Panc1 (cell line): ENCODE measurements at regions not wholly inside any gene's neighbourhood (a gene's known extent, or its start where the extent isn't known, plus 50 kb on each side); places are given as distances from the start of the nearest gene placed in this dataset.

Experiments
- ATAC-seq: fragments of 200-7000 bp; cut with Tn5 transposase; 2 replicates; pipeline ENCODE4 v1.9.1; 2020; ENCODE audit warnings: mild to moderate bottlenecking, moderate library complexity
- BruUV-seq: library from RNA; stranded (reverse); fragments of 400-500 nt; replicated peaks from 2 replicates; lab custom pipeline; 2021; lab: Mats Ljungman, UMichigan
- CTCF ChIA-PET: fragments of 300-600 bp; sonication (Branson Sonifier 250); formaldehyde crosslinking; loops from one replicate; lab custom pipeline; 2022; ENCODE audit warnings: antibody characterized with exemption; lab: Charles Lee
- POLR2A ChIA-PET: fragments of 300-600 bp; sonication (Branson Sonifier 250); formaldehyde crosslinking; loops from one replicate; lab custom pipeline; 2022; ENCODE audit warnings: antibody characterized with exemption; lab: Charles Lee
- DNase-seq: peaks from one replicate; pipeline ENCODE4 v3.0.0-alpha.2; 2010; ENCODE audit warnings: low read depth, low spot score
- H3K27ac ChIP-seq: 2 replicates; pipeline ENCODE4 v1.5.1; 2011; ENCODE audit warnings: mild to moderate bottlenecking, low read length, inconsistent platforms
- H3K27me3 ChIP-seq: fragments of 200-500 bp; sonication (Bioruptor generic); 2 replicates; pipeline ENCODE4 v1.6.0; 2014; ENCODE audit warnings: low read length, inconsistent platforms; ENCODE audit not compliant: control insufficient read depth, insufficient read depth
- H3K36me3 ChIP-seq: fragments of 200-500 bp; sonication (Bioruptor generic); 2 replicates; pipeline ENCODE4 v1.5.1; 2014; ENCODE audit warnings: inconsistent platforms, mild to moderate bottlenecking, low read length, moderate library complexity; ENCODE audit not compliant: control insufficient read depth, insufficient read depth
- H3K4me1 ChIP-seq: 2 replicates; pipeline ENCODE4 v1.5.1; 2011; ENCODE audit warnings: inconsistent platforms, mild to moderate bottlenecking, low read length, moderate library complexity; ENCODE audit not compliant: control insufficient read depth, insufficient read depth
- H3K4me3 ChIP-seq, 2 experiments: 2 replicates each; pipeline ENCODE4 v1.5.1; 2011 to 2012; ENCODE audit warnings: low read depth in 2 of 2, low read length in 2 of 2, mild to moderate bottlenecking in 2 of 2, inconsistent platforms in 1 of 2, moderate library complexity in 1 of 2
- H3K9me3 ChIP-seq: fragments of 200-500 bp; sonication (Bioruptor generic); 2 replicates; pipeline ENCODE4 v1.5.1; 2014; ENCODE audit warnings: low read depth, mild to moderate bottlenecking, inconsistent platforms, low read length, moderate library complexity; ENCODE audit not compliant: control insufficient read depth, insufficient read depth
- CTCF ChIP-seq: fragments of 450-650 bp; IDR thresholded peaks from 2 replicates; pipeline ENCODE4 v1.5.1; 2017; ENCODE audit warnings: mild to moderate bottlenecking
- POLR2AphosphoS5 ChIP-seq: IDR thresholded peaks from 2 replicates; pipeline ENCODE4 v1.6.1; 2012; ENCODE audit warnings: mild to moderate bottlenecking, low read depth, low read length, moderate library complexity
- REST ChIP-seq, 2 experiments: IDR thresholded peaks; 2 replicates each; pipeline ENCODE4 v1.6.1; 2011 to 2012; ENCODE audit warnings: low read depth in 2 of 2, control low read depth in 1 of 2, low read length in 1 of 2, mild to moderate bottlenecking in 1 of 2, moderate library complexity in 1 of 2; ENCODE audit not compliant: insufficient read depth in 1 of 2
- SIN3A ChIP-seq: IDR thresholded peaks from 2 replicates; pipeline ENCODE4 v1.6.1; 2012; ENCODE audit warnings: low read depth, mild to moderate bottlenecking, low read length, moderate library complexity, borderline replicate concordance; ENCODE audit not compliant: insufficient read depth
- TCF7L2 ChIP-seq: IDR thresholded peaks from 2 replicates; pipeline ENCODE4 v1.6.1; 2011; ENCODE audit warnings: mild to moderate bottlenecking, low read depth, low read length, inconsistent platforms
- in situ Hi-C: cut with HindIII; loops from 2 replicates; pipeline ENCODE4 v1.10.0; 2016; ENCODE audit warnings: low sequenced_read_pairs, low pct_unique_long_range_greater_than_20kb
- intact Hi-C: fragments of 100-400 bp; cut with micrococcal nuclease; formaldehyde crosslinking; loops from one replicate; pipeline ENCODE4 v1.10.0; 2022; ENCODE audit not compliant: unreplicated experiment

DNA sequence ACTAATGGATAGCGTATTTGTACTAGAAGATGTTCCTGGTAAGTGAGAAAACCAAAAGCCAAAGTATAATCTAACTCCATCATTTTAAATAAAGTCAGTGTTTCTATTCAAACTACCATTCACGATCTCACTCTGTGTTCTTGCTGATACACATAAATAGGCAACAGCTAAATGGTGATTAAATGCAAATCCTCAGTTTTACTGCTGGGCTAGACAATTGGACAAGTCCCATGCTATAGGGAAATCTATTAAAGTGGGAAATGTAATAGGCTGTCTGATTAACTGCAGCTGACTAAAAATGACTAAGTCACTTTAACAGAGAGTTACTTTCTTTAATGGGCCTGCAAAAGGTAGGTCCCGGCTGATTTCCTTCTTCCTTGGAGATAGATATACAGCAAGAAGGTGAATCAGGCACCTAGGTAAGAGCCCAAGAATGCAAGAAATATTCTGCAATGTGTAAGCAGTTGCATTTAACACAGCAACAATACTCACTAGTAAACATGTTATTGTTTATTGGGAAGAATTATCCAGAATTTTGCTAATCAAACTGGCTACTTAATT is 298.4 kb downstream of the SLITRK6 start:
- ATAC-seq: no peak
- Histone ChIP-seq H3K4me1 (no peaks in the 10 kb centered on the region), H3K27me3 (no peaks in the 10 kb centered on the region), H3K27ac (no peak overlapping the region), H3K4me3 (no peak overlapping the region), H3K9me3 (no peaks in the 10 kb centered on the region), H3K36me3 (no peaks in the 10 kb centered on the region)
- TF ChIP-seq REST (IDR thresholded peaks at IDR 0.05; ENCODE audit: insufficient read depth in 1 of 2, low read depth in 2 of 2, low read length in 1 of 2) (no peak), POLR2AphosphoS5 (no peak), CTCF (no peak), TCF7L2 (no peak), SIN3A (no peak)
- ChIA-PET POLR2A (no interaction called here), CTCF (no interaction called here)
- BruUV-seq: no TSS peak
- in situ Hi-C loops: no loop called here
- DNase-seq: no peak
- intact Hi-C loops: loop anchor here (10.0 kb wide), 1 partner anchor 304 kb away; no protein-coding TSS in a partner anchor

DNA sequence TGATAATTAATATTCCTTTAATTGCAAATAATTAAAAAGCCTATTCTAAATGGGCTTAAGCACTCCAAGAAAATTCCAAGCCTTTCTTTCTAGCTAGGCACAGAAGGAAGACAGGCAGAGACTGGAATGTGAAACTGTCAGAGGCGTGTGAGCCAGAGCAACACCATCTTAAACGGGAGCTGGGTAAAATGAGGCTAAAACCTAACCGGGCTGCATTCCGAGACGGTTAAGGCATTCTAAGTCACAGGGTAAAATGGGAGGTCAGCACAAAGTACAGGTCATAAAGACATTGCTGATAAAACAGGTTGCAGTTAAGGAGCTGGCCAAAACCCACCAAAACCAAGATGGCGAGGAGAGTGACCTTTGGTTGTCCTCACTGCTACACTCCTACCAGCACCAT is 300.4 kb downstream of the SLITRK6 start:
- ATAC-seq (no peak), DNase-seq (no peak)
- no peak for TF ChIP-seq TCF7L2
- TF ChIP-seq SIN3A: no peak
- TF ChIP-seq POLR2AphosphoS5: no peak
- no peak for TF ChIP-seq CTCF
- TF ChIP-seq REST (IDR thresholded peaks at IDR 0.05; ENCODE audit: insufficient read depth in 1 of 2, low read depth in 2 of 2, low read length in 1 of 2): no peak
- ChIA-PET POLR2A (no interaction called here), CTCF (no interaction called here)
- no peaks in the 10 kb centered on the region for H3K27me3 ChIP-seq
- H3K9me3 ChIP-seq: no peaks in the 10 kb centered on the region
- no peak overlapping the region for H3K27ac ChIP-seq
- no peaks in the 10 kb centered on the region for H3K4me1 ChIP-seq
- intact Hi-C loops: no loop called here
- in situ Hi-C loops: no loop called here
- H3K4me3 ChIP-seq: no peak overlapping the region
- H3K36me3 ChIP-seq: no peaks in the 10 kb centered on the region
- BruUV-seq: no TSS peak
